K562 (cell line): ENCODE measurements at regions not wholly inside any gene's neighbourhood (a gene's known extent, or its start where the extent isn't known, plus 50 kb on each side); places are given as distances from the start of the nearest gene placed in this dataset.

Experiments
- ATF1 ChIP-seq, 2 experiments: fragments of 450-650 bp in 1 of 2; IDR thresholded peaks; 2 replicates each; pipeline ENCODE4 v1.6.1; 2016; ENCODE audit warnings: missing compliant biosample characterization in 1 of 2, missing genetic modification characterization in 1 of 2
- MAX ChIP-seq: sonication (generic); formaldehyde crosslinking; IDR thresholded peaks from 2 replicates; pipeline ENCODE4 v1.9.0; 2022; ENCODE audit warnings: mild to moderate bottlenecking, missing genetic modification reagents
- RAD21 ChIP-seq, 2 experiments: fragments of 250-450 bp in 1 of 2; fragments of 450-650 bp in 1 of 2; sonication (Bioruptor Pico) in 1 of 2; formaldehyde crosslinking in 1 of 2; IDR thresholded peaks in 1 of 2; conservative IDR thresholded peaks in 1 of 2; 2 replicates each; pipeline versions ENCODE4 v1.4.0 to v1.8.0; 2020 to 2022; ENCODE audit warnings: mild to moderate bottlenecking in 2 of 2, moderate library complexity in 1 of 2
- SIRT6 ChIP-seq: IDR thresholded peaks from one replicate; pipeline ENCODE4 v1.6.1; 2012; ENCODE audit warnings: low read depth, mild to moderate bottlenecking, control low read depth, inconsistent platforms, low read length, moderate library complexity
- ZFPM2 ChIP-seq: fragments of 250-450 bp; sonication (Bioruptor Pico); IDR thresholded peaks from 2 replicates; pipeline ENCODE4 v1.5.1; 2022; ENCODE audit warnings: mild to moderate bottlenecking
- ZNF699 ChIP-seq: fragments of 250-450 bp; sonication (Bioruptor Pico); IDR thresholded peaks from 2 replicates; pipeline ENCODE4 v1.8.0; 2021; ENCODE audit warnings: mild to moderate bottlenecking, moderate library complexity; ENCODE audit not compliant: insufficient replicate concordance

- TF ChIP-seq MAX (CRISPR knock-in tag) = no peak
- TF ChIP-seq ZNF699 (CRISPR knock-in tag) = no peak
- no peak for TF ChIP-seq ZFPM2 (CRISPR knock-in tag)
- TF ChIP-seq SIRT6 = no peak
- TF ChIP-seq RAD21 (CRISPR knock-in tag; conservative IDR thresholded peaks at IDR 0.05 in 1 of 2, IDR thresholded peaks at IDR 0.05 in 1 of 2) = no peak
- TF ChIP-seq ATF1 (CRISPR knock-in tag; IDR thresholded peaks at IDR 0.05) = no peak
- TF ChIP-seq ATF1 (tag; IDR thresholded peaks at IDR 0.05) = no peak
Observed at GRCh38 chr14:44180975-44181374, 326.1 kb downstream of the FSCB start.
